ENCODE measurements at regions not wholly inside any gene's neighbourhood (a gene's known extent, or its start where the extent isn't known, plus 50 kb on each side); places are given as distances from the start of the nearest gene placed in this dataset.

DNA sequence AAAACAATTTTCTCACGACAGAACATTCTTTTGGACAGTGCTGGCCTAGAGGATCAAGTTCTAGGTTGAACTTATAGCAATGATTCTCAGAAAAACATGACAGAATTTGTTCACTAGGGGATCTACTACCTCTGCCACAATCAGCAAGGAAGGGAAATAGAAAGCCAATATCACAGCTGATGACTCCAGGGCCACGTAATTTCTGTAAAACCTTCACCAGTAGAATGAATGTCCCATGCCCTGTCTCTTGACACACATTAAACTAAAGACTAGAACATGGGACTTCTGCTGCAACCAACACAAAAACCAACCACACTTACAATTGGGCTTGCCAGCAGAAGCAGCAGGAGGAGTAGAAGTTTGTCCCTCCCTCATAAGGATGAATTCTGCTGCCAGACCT is 86.0 kb upstream of the NPFFR2 start:
- Histone ChIP-seq H3K4me1 (no peaks in the 10 kb centered on the region), H3K36me3 (no peaks in the 10 kb centered on the region), H3K9me3 (no peaks in the 10 kb centered on the region), H3K4me3 (no peak overlapping the region), H3K27me3 (no peaks in the 10 kb centered on the region), H3K27ac (no peak overlapping the region)
- DNase-seq (no peak), ATAC-seq (no peak), FAIRE-seq (no peak)
- intact Hi-C loops (cut with DNase I), result no loop called here
- WGBS, 2 donors, result 35 to 44% methylated on average over 2 of the region's 2 CpGs
- TF ChIP-seq, protein P1, sequence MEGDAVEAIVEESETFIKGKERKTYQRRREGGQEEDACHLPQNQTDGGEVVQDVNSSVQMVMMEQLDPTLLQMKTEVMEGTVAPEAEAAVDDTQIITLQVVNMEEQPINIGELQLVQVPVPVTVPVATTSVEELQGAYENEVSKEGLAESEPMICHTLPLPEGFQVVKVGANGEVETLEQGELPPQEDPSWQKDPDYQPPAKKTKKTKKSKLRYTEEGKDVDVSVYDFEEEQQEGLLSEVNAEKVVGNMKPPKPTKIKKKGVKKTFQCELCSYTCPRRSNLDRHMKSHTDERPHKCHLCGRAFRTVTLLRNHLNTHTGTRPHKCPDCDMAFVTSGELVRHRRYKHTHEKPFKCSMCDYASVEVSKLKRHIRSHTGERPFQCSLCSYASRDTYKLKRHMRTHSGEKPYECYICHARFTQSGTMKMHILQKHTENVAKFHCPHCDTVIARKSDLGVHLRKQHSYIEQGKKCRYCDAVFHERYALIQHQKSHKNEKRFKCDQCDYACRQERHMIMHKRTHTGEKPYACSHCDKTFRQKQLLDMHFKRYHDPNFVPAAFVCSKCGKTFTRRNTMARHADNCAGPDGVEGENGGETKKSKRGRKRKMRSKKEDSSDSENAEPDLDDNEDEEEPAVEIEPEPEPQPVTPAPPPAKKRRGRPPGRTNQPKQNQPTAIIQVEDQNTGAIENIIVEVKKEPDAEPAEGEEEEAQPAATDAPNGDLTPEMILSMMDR (IDR thresholded peaks at IDR 0.05), result no peak

DNA sequence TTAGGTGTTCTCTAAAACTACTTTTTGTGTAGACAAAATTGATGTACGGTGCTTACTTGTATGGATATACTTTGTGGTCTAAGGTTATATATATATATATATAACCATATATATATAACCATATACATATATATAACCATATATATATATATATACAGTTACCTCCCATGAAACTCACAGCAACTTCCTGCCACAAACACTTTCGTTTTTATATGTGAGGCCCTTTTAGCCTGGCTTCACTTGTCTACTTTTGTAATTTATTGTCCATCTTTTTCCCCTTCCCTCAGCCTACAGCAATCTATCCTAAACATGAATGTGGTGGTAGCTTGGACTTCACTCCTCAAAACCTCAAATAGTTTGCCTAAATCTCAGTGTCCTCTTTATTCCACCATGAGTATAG is 72.8 kb upstream of the NPFFR2 start:
- TF ChIP-seq, protein P1 (IDR thresholded peaks at IDR 0.05), result no peak
- no peak for FAIRE-seq
- Histone ChIP-seq H3K27me3 (no peaks in the 10 kb centered on the region), H3K9me3 (no peaks in the 10 kb centered on the region), H3K27ac (no peak overlapping the region), H3K4me3 (no peak overlapping the region), H3K4me1 (no peaks in the 10 kb centered on the region), H3K36me3 (no peaks in the 10 kb centered on the region)
- DNase-seq, result no peak
- intact Hi-C loops (cut with DNase I), result no loop called here
- WGBS, 2 donors, result 51 to 65% methylated on average over 2 of the region's 2 CpGs
- ATAC-seq, result no peak

DNA sequence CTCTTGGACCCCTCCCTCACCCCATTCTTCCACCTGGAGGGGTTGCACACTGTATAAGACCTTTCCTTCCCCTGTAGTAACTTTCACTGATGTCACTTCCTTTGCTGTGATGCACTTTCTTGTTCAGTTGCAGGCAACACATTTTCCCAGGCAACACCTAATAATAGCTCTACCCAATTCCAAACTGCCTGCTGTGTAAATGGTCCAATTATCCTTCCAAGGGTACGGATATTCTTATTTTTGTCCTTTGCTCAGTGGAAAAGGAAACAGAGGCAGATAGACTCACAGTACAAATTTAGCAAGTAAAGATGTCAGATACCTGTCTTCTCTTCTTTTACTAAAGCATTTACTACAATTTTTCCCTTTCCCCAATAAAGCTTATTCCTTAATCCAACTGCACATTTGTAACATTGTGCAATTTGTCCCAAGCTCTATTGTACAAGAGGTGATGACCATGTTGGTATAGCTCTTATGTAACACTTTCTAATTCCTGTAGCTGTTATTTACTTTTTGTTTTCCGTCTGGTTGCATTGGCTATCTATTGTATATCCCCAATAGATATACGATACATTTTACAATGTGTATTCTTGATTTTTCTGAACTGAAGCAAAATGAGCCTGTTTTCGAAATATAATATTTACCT is 69.1 kb upstream of the NPFFR2 start:
- TF ChIP-seq, protein P1 (IDR thresholded peaks at IDR 0.05), result no peak
- Histone ChIP-seq H3K27ac (no peak overlapping the region), H3K27me3 (no peaks in the 10 kb centered on the region), H3K9me3 (no peaks in the 10 kb centered on the region), H3K36me3 (no peaks in the 10 kb centered on the region), H3K4me1 (no peaks in the 10 kb centered on the region), H3K4me3 (no peak overlapping the region)
- DNase-seq, result no peak
- intact Hi-C loops (cut with DNase I), result no loop called here
- FAIRE-seq, result no peak
- no peak for ATAC-seq
- WGBS, 2 donors, result 67 to 83% methylated on average over 4 of the region's 4 CpGs

DNA sequence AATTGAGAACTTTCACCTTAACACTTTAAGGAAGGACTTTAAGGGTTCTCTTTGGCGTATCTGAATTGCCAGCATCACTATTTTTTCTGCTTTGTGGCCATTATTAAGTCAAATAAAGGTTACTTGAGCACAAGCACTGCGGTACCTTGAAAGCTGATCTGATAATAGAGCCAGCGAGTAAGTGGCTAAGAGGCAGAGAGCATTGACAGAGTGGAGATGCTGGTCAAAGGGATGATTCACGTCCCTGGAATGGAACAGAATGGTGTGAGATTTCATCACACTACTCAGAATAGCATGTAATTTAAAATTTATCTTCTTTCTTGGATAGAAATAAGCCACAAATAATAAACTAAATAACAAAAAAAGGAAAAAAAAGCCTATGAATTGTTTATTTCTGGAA is 57.1 kb upstream of the NPFFR2 start:
- Histone ChIP-seq H3K36me3 (no peaks in the 10 kb centered on the region), H3K27me3 (no peaks in the 10 kb centered on the region), H3K9me3 (no peaks in the 10 kb centered on the region), H3K27ac (no peak overlapping the region), H3K4me1 (no peaks in the 10 kb centered on the region), H3K4me3 (no peak overlapping the region)
- FAIRE-seq (no peak), DNase-seq (no peak), ATAC-seq (no peak)
- 79 to 91% methylated on average over 4 of the region's 4 CpGs for WGBS, 2 donors
- TF ChIP-seq, protein P1 (IDR thresholded peaks at IDR 0.05), result no peak
- intact Hi-C loops (cut with DNase I), result no loop called here

DNA sequence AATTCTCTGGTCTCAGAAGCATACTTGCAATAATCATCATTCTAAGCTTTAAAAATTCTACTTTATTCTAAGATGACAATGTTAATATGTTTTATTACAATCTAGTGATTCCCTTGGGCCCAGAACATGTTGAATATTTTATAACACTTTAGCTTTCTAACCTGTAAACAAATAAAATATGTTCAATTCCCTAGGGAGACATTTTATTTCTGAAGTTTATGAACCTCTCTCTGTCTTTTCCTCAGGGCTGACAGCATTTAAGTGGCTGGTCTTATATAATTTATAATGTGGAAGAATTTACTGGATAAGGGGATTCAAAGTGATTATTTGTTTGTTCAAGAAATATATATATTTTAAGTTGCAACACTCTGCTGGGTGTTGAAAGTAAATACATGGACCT is 55.3 kb upstream of the NPFFR2 start:
- Histone ChIP-seq H3K27ac (no peak overlapping the region), H3K9me3 (no peaks in the 10 kb centered on the region), H3K4me1 (no peaks in the 10 kb centered on the region), H3K36me3 (no peaks in the 10 kb centered on the region), H3K27me3 (no peaks in the 10 kb centered on the region), H3K4me3 (no peak overlapping the region)
- ATAC-seq (no peak), FAIRE-seq (no peak), DNase-seq (no peak)
- TF ChIP-seq, protein P1 (IDR thresholded peaks at IDR 0.05), result no peak
- intact Hi-C loops (cut with DNase I), result no loop called here

Measured in pancreas (tissue), 10 donors.